ENCODE measurements at regions not wholly inside any gene's neighbourhood (a gene's known extent, or its start where the extent isn't known, plus 50 kb on each side); places are given as distances from the start of the nearest gene placed in this dataset.

- Histone ChIP-seq H3K79me2 (ENCODE audit: control insufficient read depth, insufficient read depth, low read length) (no peaks in the 10 kb centered on the region), H3K27ac (ENCODE audit: extremely low read depth, low read depth, low read length) (no peak overlapping the region), H3K27me3 (ENCODE audit: control insufficient read depth in 2 of 2, insufficient read depth in 2 of 2, low read length in 2 of 2) (no peaks in the 10 kb centered on the region), H3K36me3 (ENCODE audit: control insufficient read depth, insufficient read depth, low read length) (no peaks in the 10 kb centered on the region), H3K9me3 (replicated peaks; ENCODE audit: control insufficient read depth, insufficient read depth, low read depth, low read length) (no peaks in the 10 kb centered on the region), H3K4me3 (no peak overlapping the region), H3K9ac (ENCODE audit: insufficient read depth in 1 of 2, low read depth in 2 of 2, low read length in 2 of 2) (no peak overlapping the region), H3K9me1 (ENCODE audit: control insufficient read depth, insufficient read depth, low read length) (no peaks in the 10 kb centered on the region), H3K4me1 (replicated peaks in 1 of 2; ENCODE audit: control insufficient read depth in 2 of 2, insufficient read depth in 2 of 2, low read length in 2 of 2) (no peaks in the 10 kb centered on the region), H2AFZ (ENCODE audit: low read depth, low read length) (no peak overlapping the region), H3K4me2 (ENCODE audit: insufficient read depth, low read length) (no peak overlapping the region), H4K20me1 (replicated peaks; ENCODE audit: control insufficient read depth, insufficient read depth, low read length) (no peaks in the 10 kb centered on the region)
- intact Hi-C loops (cut with micrococcal nuclease): no loop called here
- WGBS (ENCODE audit: insufficient coverage, low coverage, missing lambda C conversion rate): 0% methylated on average over 2 of the region's 3 CpGs
- no peak for FAIRE-seq
- no peak for DNase-seq (ENCODE audit: extremely low read depth in 1 of 4, low spot score in 3 of 4)
- TF ChIP-seq, protein P1, sequence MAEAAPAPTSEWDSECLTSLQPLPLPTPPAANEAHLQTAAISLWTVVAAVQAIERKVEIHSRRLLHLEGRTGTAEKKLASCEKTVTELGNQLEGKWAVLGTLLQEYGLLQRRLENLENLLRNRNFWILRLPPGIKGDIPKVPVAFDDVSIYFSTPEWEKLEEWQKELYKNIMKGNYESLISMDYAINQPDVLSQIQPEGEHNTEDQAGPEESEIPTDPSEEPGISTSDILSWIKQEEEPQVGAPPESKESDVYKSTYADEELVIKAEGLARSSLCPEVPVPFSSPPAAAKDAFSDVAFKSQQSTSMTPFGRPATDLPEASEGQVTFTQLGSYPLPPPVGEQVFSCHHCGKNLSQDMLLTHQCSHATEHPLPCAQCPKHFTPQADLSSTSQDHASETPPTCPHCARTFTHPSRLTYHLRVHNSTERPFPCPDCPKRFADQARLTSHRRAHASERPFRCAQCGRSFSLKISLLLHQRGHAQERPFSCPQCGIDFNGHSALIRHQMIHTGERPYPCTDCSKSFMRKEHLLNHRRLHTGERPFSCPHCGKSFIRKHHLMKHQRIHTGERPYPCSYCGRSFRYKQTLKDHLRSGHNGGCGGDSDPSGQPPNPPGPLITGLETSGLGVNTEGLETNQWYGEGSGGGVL (CRISPR knock-in tag; IDR thresholded peaks at IDR 0.05): no peak
- TF ChIP-seq ZKSCAN8 (CRISPR knock-in tag; IDR thresholded peaks at IDR 0.05) (no peak), TCF7L2 (IDR thresholded peaks at IDR 0.05; ENCODE audit: low read depth, low read length) (no peak), SLC30A9 (CRISPR knock-in tag; IDR thresholded peaks at IDR 0.05) (no peak), SMAD2 (IDR thresholded peaks at IDR 0.05; ENCODE audit: low read depth, low read length) (no peak), XRCC4 (IDR thresholded peaks at IDR 0.05; ENCODE audit: extremely low read depth, insufficient read depth, insufficient read length) (no peak), ZNF165 (CRISPR knock-in tag; IDR thresholded peaks at IDR 0.05; ENCODE audit: borderline replicate concordance) (no peak), KDM2B (CRISPR knock-in tag; IDR thresholded peaks at IDR 0.05) (no peak), U2AF1 (optimal IDR thresholded peaks at IDR 0.05; ENCODE audit: low read depth, low read length) (no peak), HNRNPUL1 (IDR thresholded peaks at IDR 0.05; ENCODE audit: low read length) (no peak), ZNF583 (CRISPR knock-in tag; IDR thresholded peaks at IDR 0.05) (no peak), TBL1XR1 (IDR thresholded peaks at IDR 0.05; ENCODE audit: low read length in 2 of 2) (no peak), RFX5 (IDR thresholded peaks at IDR 0.05; ENCODE audit: low read depth, low read length) (no peak)
- BruUV-seq (replicated peaks): no TSS peak
- in situ Hi-C loops (cut with MboI): no loop called here
- ATAC-seq: no peak
- ChIA-PET CTCF (ENCODE audit: low intra/inter-chr PET ratio) (no interaction called here), POLR2A (no interaction called here)
Measured at GRCh38 chr16:59216291-59216690, 482.2 kb upstream of the GOT2 start.
